H1 (cell line): ENCODE measurements at regions not wholly inside any gene's neighbourhood (a gene's known extent, or its start where the extent isn't known, plus 50 kb on each side); places are given as distances from the start of the nearest gene placed in this dataset.

Source experiments
- ASH2L ChIP-seq: fragments of 200-600, 300-600 bp; sonication (generic); IDR thresholded peaks from one replicate; pipeline ENCODE4 v1.7.1; 2017; ENCODE audit warnings: low read length
- CBX5 ChIP-seq: fragments of 300-800, 300-1000 bp; sonication (generic); IDR thresholded peaks from 2 replicates; pipeline ENCODE4 v1.7.1; 2016; ENCODE audit warnings: antibody characterized with exemption, low read length, low read depth
- HDAC2 ChIP-seq, 2 experiments: fragments of 300-600 bp in 1 of 2; sonication (generic) in 1 of 2; IDR thresholded peaks; 2 replicates each; pipeline ENCODE4 v1.6.1; 2011 to 2012; ENCODE audit warnings: low read depth in 2 of 2, low read length in 2 of 2, mild to moderate bottlenecking in 2 of 2, moderate library complexity in 2 of 2, borderline replicate concordance in 1 of 2, inconsistent platforms in 1 of 2
- HDAC6 ChIP-seq: IDR thresholded peaks from one replicate; pipeline ENCODE4 v1.7.1; 2012; ENCODE audit warnings: low read depth, mild to moderate bottlenecking, inconsistent platforms, low read length, moderate library complexity
- SP1 ChIP-seq: IDR thresholded peaks from 2 replicates; pipeline ENCODE4 v1.6.1; 2011; ENCODE audit warnings: low read depth, low read length
- TEAD4 ChIP-seq: IDR thresholded peaks from 2 replicates; pipeline ENCODE4 v1.6.1; 2012; ENCODE audit warnings: low read depth, low read length, inconsistent platforms, mixed read lengths
- YY1 ChIP-seq: IDR thresholded peaks from 2 replicates; pipeline ENCODE4 v1.6.1; 2011; ENCODE audit warnings: low read depth, mild to moderate bottlenecking, low read length
- TF ChIP-seq, protein P1 (sequence below): IDR thresholded peaks from 2 replicates; pipeline ENCODE4 v1.6.1; 2012; ENCODE audit warnings: inconsistent platforms

DNA sequence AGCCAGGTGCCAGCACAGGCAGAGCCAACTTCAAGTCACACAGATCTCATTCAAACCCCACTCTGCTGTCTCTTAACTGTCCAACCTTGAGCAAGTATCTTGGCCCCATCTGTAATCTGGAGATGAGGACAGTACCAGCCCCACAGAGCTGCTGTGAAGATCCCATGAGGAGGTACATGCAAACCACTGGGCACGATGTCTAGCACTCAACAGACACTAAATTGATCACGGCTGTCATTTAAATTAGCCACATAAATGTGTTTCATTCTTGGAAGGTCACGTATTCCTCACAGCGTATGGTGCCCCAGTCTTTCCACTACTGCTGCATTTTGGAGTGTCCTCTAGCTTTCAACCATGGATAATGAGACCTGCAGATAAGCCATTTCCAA, 167.6 kb upstream of the ID2 start (continued):
- TF ChIP-seq CBX5, result no peak
- TF ChIP-seq HDAC6, result no peak
- TF ChIP-seq HDAC2 (IDR thresholded peaks at IDR 0.05; ENCODE audit: borderline replicate concordance in 1 of 2, low read depth in 2 of 2, low read length in 2 of 2), result no peak
- TF ChIP-seq SP1, result no peak
- TF ChIP-seq YY1, result no peak
- TF ChIP-seq, protein P1, sequence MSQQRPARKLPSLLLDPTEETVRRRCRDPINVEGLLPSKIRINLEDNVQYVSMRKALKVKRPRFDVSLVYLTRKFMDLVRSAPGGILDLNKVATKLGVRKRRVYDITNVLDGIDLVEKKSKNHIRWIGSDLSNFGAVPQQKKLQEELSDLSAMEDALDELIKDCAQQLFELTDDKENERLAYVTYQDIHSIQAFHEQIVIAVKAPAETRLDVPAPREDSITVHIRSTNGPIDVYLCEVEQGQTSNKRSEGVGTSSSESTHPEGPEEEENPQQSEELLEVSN, result no peak
- no peak for TF ChIP-seq TEAD4
- no peak for TF ChIP-seq ASH2L
